KMS-11 (cell line): ENCODE measurements at regions not wholly inside any gene's neighbourhood (a gene's known extent, or its start where the extent isn't known, plus 50 kb on each side); places are given as distances from the start of the nearest gene placed in this dataset.

Experiments
- H2AFZ ChIP-seq: fragments of 200-600 bp; sonication (generic); 2 replicates; pipeline ENCODE4 v1.6.1; 2016; ENCODE audit warnings: antibody characterized with exemption, mixed run types, low read depth
- H3K27ac ChIP-seq: fragments of 200-600 bp; sonication (generic); 2 replicates; pipeline ENCODE4 v1.6.1; 2016; ENCODE audit warnings: mild to moderate bottlenecking, mixed run types
- H3K27me3 ChIP-seq: fragments of 200-600 bp; sonication (generic); 2 replicates; pipeline ENCODE4 v1.6.1; 2017; ENCODE audit warnings: mild to moderate bottlenecking, low read depth, mixed run types, moderate library complexity; ENCODE audit not compliant: insufficient read depth
- H3K36me3 ChIP-seq: fragments of 200-600 bp; sonication (generic); 2 replicates; pipeline ENCODE4 v1.6.1; 2017; ENCODE audit warnings: mild to moderate bottlenecking, mixed run types; ENCODE audit not compliant: insufficient read depth
- H3K4me1 ChIP-seq: fragments of 200-600 bp; sonication (generic); 2 replicates; pipeline ENCODE4 v1.6.1; 2016; ENCODE audit warnings: mild to moderate bottlenecking, low read depth, mixed run types; ENCODE audit not compliant: poor library complexity, severe bottlenecking
- H3K4me2 ChIP-seq: fragments of 200-600 bp; sonication (generic); 2 replicates; pipeline ENCODE4 v1.7.0; 2016; ENCODE audit warnings: mild to moderate bottlenecking, mixed run types
- H3K4me3 ChIP-seq: fragments of 200-600 bp; sonication (generic); IDR thresholded peaks from 2 replicates; pipeline ENCODE4 v1.6.1; 2017; ENCODE audit warnings: low read depth, low read length, mixed read lengths; ENCODE audit not compliant: insufficient read depth
- H3K79me2 ChIP-seq: fragments of 200-600 bp; sonication (generic); 2 replicates; pipeline ENCODE4 v1.6.1; 2016; ENCODE audit warnings: low read depth, mixed run types; ENCODE audit not compliant: insufficient read depth
- H3K9ac ChIP-seq: fragments of 200-600 bp; sonication (generic); 2 replicates; pipeline ENCODE4 v1.6.1; 2016; ENCODE audit warnings: mild to moderate bottlenecking, mixed run types
- H4K20me1 ChIP-seq: fragments of 200-600 bp; sonication (generic); 2 replicates; pipeline ENCODE4 v1.6.1; 2016; ENCODE audit warnings: mild to moderate bottlenecking, mixed run types; ENCODE audit not compliant: insufficient read depth
- CTCF ChIP-seq: fragments of 200-600 bp; sonication (generic); conservative IDR thresholded peaks from 2 replicates; pipeline ENCODE4 v1.6.1; 2017; ENCODE audit warnings: low read depth, mild to moderate bottlenecking, antibody characterized with exemption, low read length, moderate library complexity, mixed read lengths

GRCh38 chr16:80161799-80162739 lies 378.7 kb upstream of the DYNLRB2 start:
- Histone ChIP-seq H3K4me3 (no peak overlapping the region), H3K36me3 (no peaks in the 10 kb centered on the region), H4K20me1 (no peaks in the 10 kb centered on the region), H3K9ac (no peak overlapping the region), H3K27ac (no peak overlapping the region), H2AFZ (no peak overlapping the region), H3K4me2 (no peak overlapping the region), H3K4me1 (peaks cover 5% of the 10 kb centered on the region), H3K27me3 (no peaks in the 10 kb centered on the region), H3K79me2 (no peaks in the 10 kb centered on the region)
- no peak for TF ChIP-seq CTCF

- Histone ChIP-seq H3K36me3 (no peaks in the 10 kb centered on the region), H2AFZ (no peak overlapping the region), H3K79me2 (no peaks in the 10 kb centered on the region), H4K20me1 (no peaks in the 10 kb centered on the region), H3K4me1 (peaks cover 5% of the 10 kb centered on the region), H3K27ac (no peak overlapping the region), H3K4me3 (no peak overlapping the region), H3K27me3 (no peaks in the 10 kb centered on the region), H3K9ac (no peak overlapping the region), H3K4me2 (no peak overlapping the region)
- TF ChIP-seq CTCF, result no peak
Observed at GRCh38 chr16:80158766-80159165, 382.0 kb upstream of the DYNLRB2 start.

DNA sequence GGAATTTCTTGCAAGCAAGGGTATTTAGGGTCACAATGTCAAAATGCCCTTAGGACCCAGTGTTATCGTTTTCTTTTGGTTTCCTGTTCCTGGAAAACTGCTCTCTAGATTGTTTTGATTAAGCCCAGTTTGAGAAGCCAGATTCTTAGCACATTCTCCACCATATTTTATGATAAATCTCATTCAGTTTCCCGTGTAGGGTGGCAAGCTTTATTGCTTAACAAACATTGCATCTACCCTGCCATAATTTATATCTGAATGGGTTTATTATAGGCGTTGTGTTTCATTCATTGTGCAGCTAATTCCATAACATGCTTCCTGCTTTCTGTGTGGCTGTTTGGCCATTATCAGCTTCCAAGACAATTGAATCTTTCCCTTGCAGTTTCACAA lies 389.1 kb upstream of the DYNLRB2 start:
- Histone ChIP-seq H3K27me3 (no peaks in the 10 kb centered on the region), H3K27ac (no peak overlapping the region), H3K4me3 (no peak overlapping the region), H3K36me3 (no peaks in the 10 kb centered on the region), H3K4me2 (no peak overlapping the region), H3K4me1 (no peaks in the 10 kb centered on the region), H2AFZ (no peak overlapping the region), H3K9ac (no peak overlapping the region), H4K20me1 (no peaks in the 10 kb centered on the region), H3K79me2 (no peaks in the 10 kb centered on the region)
- no peak for TF ChIP-seq CTCF

DNA sequence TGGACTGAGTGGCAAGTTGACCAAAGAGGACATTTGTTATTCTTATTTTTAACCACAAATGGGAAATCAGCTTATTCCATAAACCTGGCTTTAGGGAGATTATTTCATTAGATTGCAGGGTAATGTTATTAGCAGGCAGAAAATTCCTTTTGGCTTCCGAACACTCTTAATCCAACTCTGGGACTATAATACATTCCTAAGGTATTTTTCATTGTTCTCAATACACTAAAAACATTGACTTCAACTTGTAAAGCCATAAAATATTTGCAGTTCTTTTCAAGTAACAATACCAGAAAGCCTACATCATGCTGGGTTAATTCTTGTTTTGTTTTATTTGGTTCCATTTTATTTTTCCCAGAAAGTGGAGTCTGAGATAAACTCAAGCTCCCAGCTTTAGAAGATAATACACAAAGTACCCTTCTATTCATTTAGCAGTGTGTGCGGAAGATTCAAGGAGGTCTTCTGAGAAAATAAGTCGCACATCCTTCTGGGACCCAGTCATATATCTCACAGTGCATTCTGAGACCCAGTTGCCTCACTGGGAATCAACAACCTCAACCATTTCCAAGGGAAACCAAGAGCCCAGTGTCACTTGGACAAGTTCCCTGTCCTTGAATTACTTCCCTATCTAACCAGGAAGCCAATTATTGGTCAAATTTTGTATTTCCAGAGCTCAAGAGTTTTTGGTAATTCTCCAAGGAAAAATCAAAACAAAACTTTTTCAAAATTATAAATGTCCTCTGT lies 389.6 kb upstream of the DYNLRB2 start:
- Histone ChIP-seq H2AFZ (no peak overlapping the region), H3K79me2 (no peaks in the 10 kb centered on the region), H3K27ac (no peak overlapping the region), H3K9ac (no peak overlapping the region), H4K20me1 (no peaks in the 10 kb centered on the region), H3K27me3 (no peaks in the 10 kb centered on the region), H3K4me2 (no peak overlapping the region), H3K4me3 (no peak overlapping the region), H3K36me3 (no peaks in the 10 kb centered on the region), H3K4me1 (peaks cover 2% of the 10 kb centered on the region)
- no peak for TF ChIP-seq CTCF
